Left hindlimb (tissue), 1 donor: ENCODE measurements at regions not wholly inside any gene's neighbourhood (a gene's known extent, or its start where the extent isn't known, plus 50 kb on each side); places are given as distances from the start of the nearest gene placed in this dataset.
"Not testable (repeated sequence)": the region's sequence is repeated elsewhere in the genome, so short reads cannot be mapped to it uniquely, and the experiment has no call there.

Experiments used
- DNase-seq: peaks from one replicate; pipeline ENCODE4 v3.0.0-alpha.2; 2018

DNA sequence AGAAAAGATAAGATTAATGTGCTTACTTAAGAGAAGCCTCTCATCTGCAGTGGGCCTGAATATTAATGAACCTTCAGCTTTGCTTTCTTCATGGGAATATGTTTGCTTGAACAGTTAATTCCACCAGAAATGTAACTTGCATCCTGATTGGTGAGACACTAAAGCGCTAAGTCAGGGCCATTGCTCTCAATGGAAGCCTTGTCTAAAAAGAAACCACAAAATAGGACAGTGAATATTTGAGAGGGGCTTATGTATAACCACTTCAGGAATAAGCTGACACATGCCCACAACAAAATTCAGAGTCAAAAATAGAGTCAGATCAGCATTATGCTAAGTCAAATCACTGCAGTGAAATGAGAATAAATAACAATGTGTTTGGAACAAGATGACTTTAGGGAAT lies 1125.8 kb downstream of the STIM2 start:
- no peak for DNase-seq

DNA sequence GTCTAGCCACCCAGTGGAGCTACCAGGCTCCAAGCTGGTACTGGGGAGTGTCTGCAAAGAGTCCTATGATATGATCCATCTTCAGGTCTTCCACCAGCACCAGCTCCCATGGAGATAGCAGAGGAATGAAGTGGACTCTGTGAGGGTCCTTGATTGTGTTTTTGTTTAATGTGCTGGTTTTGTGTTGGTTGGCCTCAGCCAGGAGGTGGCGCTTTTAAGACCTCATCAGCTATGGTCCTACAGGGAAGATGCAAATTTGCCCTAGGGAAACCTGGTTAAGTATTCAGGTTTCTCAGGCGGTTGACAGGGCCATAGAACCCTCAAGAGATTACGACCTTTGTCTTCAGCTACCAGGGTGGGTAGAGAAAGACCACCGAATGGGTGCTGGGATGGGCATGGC lies 1141.1 kb downstream of the STIM2 start:
- no peak for DNase-seq

DNA sequence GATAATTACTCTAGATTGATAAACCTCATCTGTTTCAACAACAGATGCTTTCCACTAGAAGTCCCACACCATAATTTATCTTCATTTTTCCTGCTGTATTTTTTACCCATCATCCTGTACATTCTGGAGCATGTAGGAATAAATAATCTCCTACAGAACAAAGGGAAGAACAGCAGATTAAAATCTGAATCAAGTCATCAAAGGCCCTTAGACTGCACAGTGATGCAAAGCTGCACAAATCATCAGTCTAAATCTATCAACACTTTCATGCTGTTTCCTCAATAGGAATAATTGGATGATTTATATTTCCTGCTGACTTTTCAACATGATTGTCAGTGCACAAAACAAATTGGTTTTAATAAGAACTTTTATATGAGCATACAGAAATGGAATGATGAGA lies 1143.9 kb downstream of the STIM2 start:
- no peak for DNase-seq

DNA sequence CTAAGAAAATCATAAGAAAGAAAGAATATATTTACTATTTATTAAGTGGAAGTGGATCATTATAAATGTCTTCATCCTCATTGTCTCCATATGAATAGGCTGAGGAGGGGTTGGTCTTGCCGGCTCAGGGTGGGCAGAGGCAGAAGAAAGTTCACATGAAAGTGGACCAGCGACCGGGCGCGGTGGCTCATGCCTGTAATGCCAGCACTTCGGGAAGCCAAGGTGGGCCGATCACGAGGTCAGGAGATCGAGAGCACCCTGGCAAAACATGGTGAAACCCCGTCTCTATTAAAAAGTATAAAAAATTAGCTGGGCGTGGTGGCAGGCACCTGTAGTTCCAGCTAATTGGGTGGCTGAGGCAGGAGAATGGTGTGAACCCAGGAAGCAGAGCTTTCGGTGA lies 1145.4 kb downstream of the STIM2 start:
- DNase-seq: no peak

DNA sequence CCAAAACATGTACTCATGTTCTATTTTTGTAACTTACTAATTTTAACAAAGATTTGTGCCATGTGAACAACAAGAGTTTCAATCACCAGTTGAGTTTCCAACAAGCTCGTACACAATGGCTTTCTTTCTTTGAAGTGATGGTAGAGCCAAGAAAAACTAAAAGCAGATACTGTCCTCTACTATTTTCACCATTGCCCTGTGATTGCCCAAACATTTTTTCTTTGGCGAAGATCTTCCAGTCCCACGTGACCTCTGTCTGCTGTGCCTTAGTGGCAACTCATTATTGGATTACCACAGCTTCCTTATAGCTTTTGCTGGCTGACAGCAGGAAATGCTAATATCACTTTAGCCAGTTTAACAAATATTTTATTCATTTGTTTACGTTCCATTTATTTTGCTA lies 1147.1 kb downstream of the STIM2 start:
- DNase-seq: no peak

DNA sequence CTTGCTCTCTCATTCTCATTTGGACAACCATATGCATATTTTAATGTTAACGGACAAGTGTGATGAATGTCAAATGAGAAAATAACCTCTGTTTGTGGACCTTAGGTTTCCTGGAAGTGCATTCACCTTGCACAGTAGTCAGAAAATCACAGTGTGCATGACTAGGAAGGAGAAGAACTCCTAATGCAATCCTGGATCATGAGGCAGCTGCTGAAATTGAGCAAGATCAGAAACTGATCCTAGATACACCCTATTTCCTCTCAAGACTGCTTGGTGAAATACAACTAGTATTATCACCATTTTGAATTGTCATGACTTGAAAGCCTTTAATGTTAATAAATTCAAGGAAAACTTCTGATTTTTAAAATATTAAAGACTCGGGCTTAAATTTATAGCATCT lies 1148.9 kb downstream of the STIM2 start:
- no peak for DNase-seq

DNA sequence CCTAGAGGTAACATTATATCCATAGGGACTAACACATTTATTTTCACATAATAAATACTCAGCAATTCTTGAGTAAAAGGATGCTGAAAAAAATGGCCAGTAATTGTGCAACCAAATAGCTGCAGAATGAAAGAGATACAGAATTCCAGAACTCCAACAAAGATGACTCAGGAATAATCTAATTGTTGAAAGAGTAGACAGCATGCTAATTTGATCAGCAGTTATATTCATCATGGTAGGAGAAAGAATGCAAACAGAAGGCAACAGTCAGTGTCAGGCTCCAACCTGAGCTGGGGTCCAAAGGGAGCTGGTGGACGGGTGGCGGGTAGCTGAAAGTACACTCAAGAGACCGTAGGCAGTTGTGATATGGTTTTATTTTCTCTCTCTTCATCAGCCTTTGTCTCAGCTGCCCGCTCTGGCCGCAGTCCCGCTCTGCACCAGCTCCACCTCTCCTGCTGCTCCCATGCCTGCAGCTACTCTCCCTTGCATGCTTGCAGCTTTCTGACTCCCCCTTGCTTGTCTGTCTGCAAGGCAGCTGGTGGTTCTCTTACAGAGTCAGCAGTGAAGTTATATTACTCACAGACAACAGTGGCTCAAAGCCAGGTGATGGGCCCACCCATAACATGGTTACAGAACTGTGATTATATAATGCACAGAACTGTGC lies 1150.1 kb downstream of the STIM2 start:
- DNase-seq: no peak

DNA sequence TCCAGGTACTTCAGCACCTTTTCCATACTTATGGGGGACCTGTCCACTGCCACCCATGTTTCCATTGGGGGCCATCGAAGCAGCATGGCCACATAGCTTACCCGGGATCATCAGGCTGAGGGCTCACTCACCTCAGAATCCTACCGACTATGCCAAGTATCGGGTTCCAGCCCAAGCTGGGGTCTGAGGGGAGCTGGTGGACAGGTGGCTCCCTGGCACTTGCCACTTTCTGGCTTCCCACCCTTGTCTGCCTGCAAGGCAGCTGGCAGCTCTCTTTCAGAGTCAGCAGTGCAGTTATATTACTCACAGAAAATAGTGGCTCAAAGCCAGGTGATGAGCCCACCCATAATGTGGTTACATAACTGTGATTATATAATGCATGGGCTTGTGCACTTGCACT lies 1153.8 kb downstream of the STIM2 start:
- no peak for DNase-seq

DNA sequence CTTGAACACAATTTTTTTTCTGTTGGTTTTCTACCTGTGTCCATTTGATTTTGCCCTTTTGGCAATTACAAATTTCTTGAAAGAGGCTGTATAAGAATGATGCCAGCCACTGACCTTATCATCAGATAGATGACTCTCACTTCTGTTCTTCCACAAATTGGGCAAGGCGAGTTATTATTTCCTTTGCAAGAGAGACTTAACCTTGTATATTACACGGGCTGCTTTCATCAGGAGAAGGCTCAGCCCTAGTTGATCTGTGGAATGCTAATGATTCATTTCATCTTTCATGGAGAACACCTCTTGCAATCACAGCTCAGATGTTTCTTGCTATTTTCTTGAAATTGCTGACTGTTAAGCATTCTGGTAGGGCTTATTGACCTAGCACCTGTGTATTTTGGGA lies 1155.4 kb downstream of the STIM2 start:
- no peak for DNase-seq

DNA sequence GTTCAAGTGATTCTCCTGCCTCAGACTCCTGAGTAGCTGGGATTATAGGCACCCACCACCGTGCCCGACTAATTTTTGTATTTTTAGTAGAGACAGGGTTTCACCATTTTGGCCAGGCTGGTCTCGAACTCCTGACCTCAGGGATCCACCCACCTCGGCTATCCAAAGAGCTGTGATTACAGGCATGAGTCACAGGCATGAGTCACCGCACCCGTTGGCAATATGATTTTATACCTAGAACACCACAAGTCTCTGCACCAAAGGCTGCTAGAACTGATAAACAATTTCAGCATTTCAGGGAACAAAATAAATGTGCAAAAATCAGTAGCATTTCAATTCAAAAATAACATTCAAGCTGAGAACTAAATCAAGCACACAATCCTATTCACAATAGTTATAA lies 1177.6 kb downstream of the STIM2 start:
- not testable (repeated sequence) for DNase-seq

DNA sequence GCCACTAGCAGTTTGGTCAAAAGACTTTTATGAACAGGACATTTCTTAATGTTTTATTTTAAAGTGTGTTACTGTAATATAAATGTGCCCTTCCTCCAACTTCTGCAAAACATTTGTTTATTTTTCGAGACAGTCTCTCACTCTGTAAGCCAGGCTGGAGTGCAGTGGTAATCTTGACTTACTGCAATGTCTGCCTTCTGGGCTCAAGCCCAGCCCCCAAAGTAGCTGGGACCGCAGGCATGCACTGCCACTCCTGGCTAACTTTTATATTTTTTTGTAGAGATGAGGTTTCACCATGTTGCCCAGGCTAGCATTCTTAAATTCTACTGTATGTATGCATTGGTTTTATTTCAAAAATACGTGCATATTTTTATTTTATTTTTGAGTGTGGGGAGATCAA lies 1201.9 kb downstream of the STIM2 start:
- no peak for DNase-seq

DNA sequence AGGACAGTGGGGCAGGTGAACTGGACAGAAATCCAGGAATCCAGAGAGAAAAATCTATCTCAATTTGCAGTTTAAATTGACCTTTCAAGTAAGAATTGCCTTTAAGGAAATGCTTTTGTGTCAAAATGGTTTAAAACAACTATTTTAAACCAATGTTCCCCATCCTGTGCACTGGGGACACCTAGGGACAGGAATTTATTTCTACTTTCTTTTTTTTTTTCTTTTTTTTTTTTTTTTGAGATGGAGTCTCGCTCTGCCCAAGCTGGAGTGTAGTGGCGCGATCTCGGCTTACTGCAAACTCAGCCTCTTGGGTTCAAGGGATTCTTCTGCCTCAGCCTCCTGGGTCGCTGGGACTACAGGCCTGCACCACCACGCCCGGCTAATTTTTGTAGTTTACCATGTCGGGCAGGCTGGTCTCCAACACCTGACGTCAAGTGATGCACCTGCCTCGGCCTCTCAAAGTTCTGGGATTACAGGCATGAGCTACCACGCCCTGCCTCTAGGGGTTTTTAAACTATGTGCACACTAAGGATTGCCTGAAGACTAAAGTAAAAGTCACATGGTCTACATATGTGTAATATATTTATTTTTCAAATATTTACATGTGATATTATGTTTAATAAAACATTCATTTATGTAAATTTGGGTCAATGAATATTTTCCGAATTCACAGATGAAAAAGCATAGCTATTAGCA lies 1213.4 kb downstream of the STIM2 start:
- DNase-seq: no peak

DNA sequence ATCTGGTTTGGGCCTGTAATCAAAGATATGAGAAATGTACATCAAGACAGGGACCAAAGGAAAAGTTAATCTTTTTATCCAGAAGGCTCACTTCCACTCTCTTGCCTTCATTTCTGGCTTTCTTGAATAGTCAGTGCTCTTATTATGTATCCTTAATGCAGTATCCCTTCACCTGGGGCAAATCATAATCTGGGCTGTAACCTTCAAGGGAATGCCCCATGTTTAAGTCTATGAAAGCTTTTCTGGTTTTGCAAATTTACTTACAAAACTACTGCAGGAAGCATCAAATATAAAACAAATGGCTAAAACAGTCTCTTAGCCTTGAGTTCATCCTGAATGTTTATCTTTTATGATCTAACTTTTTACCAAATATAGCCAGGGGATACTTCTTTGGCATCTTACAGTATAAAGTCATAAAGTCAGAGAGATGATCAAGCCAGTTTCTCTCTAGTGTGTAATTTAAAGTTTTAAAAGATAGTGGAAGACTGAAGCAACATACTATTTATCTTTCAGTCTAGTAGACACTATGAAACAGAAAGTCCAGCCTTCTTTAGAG lies 1214.8 kb downstream of the STIM2 start:
- no peak for DNase-seq

DNA sequence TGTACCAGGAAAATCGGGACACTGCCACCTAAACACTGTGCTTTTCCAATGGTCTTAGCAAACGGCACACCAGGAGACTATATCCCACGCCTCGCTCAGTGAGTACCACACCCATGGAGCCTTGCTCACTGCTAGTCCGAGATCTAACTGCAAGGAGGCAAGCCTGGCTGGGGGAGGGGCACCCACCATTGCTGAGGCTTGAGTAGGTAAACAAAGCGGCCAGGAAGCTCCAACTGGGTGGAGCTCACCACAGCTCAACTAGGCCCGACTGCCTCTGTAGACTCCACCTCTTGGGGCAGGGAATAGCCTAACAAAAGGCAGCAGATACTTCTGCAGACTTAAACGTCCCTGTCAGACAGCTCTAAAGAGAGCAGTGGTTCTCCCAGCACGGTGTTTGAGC lies 1216.6 kb downstream of the STIM2 start:
- not testable (repeated sequence) for DNase-seq

DNA sequence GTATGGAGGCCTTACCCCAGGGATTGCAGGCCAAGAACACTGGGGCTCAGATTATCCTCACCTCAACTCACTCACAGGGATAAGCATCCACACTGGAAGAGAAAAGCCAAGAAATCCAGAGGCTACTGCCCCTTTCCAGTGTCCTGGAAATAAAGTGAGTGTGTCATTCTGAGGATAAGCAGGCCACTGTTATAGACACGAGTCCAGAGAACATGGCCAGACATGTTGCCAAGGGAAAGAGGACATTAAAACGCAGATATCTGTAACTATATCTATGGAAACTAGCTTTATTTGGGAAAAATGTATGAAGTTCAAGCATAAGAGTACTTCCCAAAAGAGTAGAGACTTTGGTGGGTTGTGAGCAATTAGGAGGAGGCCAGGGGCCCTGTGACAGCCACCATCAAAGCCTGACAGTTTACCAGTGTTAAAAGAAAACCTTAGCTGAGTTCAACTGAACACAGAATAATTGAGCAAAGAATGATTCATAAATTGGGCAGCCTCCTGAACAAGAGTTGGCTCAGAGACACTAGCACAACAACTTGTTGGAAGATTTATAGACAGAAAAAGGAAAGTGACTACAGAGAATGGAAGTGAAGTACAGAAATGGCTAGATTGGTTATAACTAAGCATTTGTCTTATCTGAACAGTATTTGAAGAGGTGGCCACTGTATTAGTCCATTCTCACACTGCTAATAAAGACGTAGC lies 1222.2 kb downstream of the STIM2 start:
- DNase-seq: no peak

DNA sequence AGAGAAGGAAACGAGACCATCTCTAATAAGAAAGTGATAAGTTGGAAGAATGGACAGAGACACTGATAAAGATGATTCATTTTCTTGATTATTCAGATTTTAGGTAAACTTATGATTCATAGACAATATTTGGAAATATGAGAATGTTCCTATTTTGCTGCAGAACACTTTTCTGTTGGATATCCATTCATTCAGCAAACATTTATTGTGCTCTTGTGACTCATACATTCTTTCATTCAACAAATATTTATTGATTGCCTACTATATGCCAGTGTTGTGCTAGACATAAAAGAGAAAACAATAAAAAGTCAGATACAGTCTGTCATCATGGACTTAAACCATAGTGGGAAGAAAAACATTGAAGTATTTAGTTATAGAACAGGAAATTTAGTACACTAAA lies 1232.0 kb downstream of the STIM2 start:
- DNase-seq: no peak

DNA sequence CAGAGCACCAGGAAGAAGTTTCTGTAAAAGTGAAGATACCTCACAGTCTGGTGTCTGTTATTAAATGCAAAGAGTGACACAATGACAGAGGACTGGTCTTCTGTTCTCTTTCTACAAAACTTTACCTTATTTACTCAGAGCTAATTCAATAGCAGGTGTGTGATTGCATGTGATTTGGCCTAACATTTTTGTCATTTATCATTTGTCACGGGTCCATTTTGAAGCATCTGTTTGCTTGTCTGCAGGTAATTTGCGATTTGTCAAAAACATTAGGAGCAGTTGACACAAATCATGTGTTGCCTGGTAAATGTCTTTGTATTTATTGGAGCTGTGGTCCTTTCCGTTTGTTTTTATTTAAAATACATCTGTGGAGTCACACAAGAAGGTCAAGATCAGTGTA lies 1232.4 kb downstream of the STIM2 start:
- DNase-seq: no peak

DNA sequence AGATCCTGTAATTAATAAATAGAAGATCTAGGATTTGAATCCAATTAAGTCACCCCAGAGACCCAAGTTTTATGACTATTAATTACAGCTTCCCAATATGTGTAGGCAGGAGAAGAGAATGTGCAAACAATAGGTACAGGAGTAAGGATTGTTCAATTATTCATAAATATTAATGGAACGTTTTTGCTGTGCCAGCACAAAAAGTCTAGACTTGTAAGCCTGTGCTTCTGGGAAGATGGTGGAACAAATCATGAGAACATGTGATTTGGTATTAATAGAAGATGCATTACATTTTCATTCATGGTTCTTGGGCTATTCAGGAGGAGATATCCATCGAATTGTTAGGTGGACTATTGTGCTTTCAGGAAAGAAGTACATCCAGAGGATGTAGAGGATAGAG lies 1240.9 kb downstream of the STIM2 start:
- no peak for DNase-seq

DNA sequence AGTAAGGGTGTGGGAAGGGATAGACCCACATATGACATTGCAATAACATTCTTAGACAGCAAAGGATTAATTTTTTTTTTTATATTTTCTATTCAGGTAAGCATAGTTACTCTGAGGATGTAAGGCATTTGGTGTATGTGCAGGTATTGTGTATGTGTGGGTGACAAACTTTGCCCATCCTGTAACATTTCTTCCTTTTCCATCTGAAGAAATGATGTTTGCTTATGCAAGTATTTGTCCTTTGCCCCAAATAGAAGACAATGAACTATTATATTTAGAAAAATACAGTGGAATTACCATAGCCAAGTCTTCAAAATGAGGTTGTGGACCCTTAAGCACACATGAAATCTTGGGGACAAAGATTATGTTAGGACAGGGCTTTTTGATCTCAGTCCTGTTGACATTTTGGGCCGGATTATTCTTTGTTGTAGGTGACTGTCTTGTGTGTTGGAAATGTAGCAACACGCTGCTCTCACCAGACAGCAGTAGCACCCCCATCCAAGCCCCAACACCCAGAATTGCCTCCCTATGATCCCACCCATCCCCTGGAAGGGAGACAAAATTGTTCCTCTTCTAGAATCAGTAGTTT lies 1244.7 kb downstream of the STIM2 start:
- no peak for DNase-seq

DNA sequence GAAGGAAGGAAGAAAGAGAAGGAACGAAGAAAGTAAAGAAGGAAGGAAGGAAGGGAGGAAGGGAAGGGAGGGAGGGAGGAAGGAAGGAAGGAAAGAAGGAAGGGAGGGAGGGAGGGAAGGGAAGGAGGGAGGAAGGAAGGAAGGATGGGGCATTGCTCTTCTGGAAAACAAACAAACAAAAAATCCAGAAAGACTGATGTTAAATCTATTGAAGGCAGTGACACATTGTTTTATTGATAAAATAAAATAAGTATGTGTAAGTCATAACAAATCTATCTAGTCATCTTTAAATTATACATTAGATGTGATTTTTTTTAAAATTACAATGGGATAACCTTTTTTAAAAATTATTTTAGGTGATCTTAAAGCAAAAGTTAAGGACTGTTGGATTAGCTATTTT lies 1245.5 kb downstream of the STIM2 start:
- DNase-seq: no peak

DNA sequence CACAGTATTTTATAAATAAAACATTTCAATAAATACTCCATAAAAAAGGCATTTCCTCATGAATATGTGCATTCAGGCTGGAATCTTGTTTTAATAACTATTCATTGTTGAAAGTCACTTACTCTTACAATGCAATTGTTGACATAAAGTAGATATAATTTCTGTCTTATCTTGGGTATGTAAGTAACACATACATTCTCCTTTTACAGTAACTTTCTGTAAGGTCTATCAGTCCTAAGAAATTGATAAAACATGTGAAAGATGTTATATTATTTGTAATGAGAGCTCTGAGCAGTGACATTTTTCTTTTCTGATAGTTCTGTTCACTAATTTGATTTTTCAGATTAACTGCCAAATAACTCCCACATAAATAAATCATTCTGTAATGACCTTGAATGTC lies 1249.2 kb downstream of the STIM2 start:
- no peak for DNase-seq

DNA sequence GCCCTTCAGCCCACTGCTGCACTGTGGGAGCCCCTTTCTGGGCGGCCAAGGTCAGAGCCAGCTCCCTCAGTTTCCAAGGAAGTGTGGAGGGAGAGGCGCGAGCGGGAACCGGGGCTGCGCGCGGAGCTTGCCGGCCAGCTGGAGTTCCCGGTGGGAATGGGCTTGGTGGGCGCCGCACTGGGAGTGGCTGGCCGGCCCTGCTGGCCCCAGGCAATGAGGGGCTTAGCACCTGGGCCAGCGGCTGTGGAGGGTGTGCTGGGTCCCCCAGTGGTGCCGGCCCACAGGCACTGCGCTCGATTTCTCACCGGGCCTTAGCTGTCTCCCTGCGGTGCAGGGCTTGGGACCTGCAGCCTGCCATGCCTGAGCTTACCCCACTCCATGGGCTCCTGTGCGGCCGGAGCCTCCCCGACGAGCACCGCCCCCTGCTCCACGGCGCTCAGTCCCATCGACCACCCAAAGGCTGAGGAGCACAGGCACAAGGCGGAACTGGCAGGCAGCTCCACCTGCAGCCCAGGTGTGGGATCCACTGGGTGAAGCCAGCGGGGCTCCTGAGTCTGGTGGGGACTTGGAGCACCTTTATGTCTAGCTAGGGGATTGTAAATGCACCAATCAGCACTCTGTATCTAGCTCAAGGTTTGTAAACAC lies 1252.2 kb downstream of the STIM2 start:
- DNase-seq: not testable (repeated sequence)

DNA sequence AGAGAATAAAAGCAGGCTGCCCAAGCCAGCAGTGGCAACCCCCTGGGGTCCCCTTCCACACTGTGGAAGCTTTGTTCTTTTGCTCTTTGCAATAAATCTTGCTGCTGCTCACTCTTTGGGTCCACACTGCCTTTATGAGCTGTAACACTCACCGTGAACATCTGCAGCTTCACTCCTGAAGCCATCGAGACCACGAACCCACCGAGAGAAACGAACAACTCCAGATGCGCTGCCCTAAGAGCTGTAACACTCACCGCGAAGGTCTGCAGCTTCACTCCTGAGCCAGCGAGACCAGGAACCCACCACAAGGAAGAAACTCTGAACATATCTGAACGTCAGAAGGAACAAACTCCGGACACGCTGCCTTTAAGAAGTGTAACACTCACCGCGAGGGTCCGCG lies 1252.9 kb downstream of the STIM2 start:
- not testable (repeated sequence) for DNase-seq
